ENCODE measurements at regions not wholly inside any gene's neighbourhood (a gene's known extent, or its start where the extent isn't known, plus 50 kb on each side); places are given as distances from the start of the nearest gene placed in this dataset.
A peak's percentile ranks its signal among the peaks of the same experiment; 100 is the strongest.

DNA sequence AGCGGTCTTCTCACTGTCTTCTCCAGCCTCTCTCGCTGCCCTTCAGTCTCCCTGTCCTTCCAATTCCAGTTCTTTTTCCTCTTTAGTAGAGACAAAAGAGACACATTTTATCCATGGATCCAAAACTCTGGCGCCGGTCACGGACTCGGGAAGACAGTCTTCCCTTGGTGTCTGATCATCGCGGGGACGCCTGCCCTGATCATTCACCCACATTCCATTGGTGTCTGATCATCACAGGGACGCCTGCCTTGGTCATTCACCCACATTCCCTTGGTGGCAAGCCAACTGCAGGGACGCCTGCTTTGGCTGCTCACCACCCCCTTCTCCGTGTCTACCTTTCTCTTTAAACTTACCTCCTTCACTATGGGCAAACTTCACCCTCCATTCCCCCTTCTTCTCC, 619.5 kb downstream of the RERGL start:
- H3K27ac Mint-ChIP-seq (ENCODE audit: unreplicated experiment), result no peak overlapping the region
- TF ChIP-seq, protein P1, sequence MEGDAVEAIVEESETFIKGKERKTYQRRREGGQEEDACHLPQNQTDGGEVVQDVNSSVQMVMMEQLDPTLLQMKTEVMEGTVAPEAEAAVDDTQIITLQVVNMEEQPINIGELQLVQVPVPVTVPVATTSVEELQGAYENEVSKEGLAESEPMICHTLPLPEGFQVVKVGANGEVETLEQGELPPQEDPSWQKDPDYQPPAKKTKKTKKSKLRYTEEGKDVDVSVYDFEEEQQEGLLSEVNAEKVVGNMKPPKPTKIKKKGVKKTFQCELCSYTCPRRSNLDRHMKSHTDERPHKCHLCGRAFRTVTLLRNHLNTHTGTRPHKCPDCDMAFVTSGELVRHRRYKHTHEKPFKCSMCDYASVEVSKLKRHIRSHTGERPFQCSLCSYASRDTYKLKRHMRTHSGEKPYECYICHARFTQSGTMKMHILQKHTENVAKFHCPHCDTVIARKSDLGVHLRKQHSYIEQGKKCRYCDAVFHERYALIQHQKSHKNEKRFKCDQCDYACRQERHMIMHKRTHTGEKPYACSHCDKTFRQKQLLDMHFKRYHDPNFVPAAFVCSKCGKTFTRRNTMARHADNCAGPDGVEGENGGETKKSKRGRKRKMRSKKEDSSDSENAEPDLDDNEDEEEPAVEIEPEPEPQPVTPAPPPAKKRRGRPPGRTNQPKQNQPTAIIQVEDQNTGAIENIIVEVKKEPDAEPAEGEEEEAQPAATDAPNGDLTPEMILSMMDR (IDR thresholded peaks at IDR 0.05), result no peak
- no peaks in the 10 kb centered on the region for H3K36me3 Mint-ChIP-seq (ENCODE audit: low read depth)
- no peaks in the 10 kb centered on the region for H3K9me3 Mint-ChIP-seq (ENCODE audit: low read depth)
- no peaks in the 10 kb centered on the region for H3K4me1 Mint-ChIP-seq (ENCODE audit: low read depth)
- peak; percentile 56 for DNase-seq (ENCODE audit: low spot score)
- H3K4me3 Mint-ChIP-seq (ENCODE audit: unreplicated experiment), result no peak overlapping the region
- no peaks in the 10 kb centered on the region for H3K27me3 Mint-ChIP-seq (ENCODE audit: low read depth)

DNA sequence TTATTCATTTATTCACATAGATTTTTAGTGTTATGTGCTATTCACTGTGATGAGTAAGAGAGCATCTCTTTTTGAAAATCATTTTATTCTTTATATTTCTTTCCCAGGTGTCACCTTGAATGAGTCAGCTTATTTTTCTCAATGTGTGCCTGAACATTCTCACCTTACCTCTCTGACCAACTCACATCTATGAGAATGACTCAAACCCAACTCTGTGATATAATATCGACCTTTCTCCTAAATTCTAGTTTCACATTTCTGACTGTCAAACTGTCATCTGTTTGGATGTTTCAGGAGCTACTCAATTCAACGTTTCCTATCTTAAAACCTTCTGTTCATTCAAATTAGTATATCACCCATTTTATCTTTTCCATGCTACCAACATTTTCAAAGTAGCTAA, 630.8 kb downstream of the RERGL start:
- no peaks in the 10 kb centered on the region for H3K4me1 Mint-ChIP-seq (ENCODE audit: low read depth)
- DNase-seq (ENCODE audit: low spot score), result no peak

DNA sequence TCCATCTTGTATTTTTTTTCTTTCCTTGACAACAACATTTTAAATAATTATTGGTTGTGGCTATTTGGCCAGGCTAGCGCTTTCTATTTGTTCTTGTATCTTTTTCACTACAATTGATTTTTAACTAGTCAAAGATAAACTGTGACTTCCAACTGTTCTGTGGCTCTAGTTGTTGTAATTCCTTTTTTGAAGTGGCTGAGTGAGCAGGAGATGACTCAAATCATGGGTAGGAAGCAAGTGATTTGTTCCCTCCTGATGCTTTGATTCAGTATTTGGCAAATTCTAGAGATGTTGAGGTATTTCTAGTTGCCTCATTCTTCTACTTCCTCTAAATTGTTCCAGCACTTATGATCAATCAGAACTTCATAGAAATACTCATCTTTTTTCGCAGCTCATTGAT, 633.5 kb downstream of the RERGL start:
- Mint-ChIP-seq H3K9me3 (ENCODE audit: low read depth) (no peaks in the 10 kb centered on the region), H3K4me3 (ENCODE audit: unreplicated experiment) (no peak overlapping the region), H3K4me1 (ENCODE audit: low read depth) (no peaks in the 10 kb centered on the region), H3K36me3 (ENCODE audit: low read depth) (no peaks in the 10 kb centered on the region), H3K27me3 (ENCODE audit: low read depth) (no peaks in the 10 kb centered on the region), H3K27ac (ENCODE audit: unreplicated experiment) (no peak overlapping the region)
- no peak for DNase-seq (ENCODE audit: low spot score)
- TF ChIP-seq, protein P1 (IDR thresholded peaks at IDR 0.05), result no peak

More for the DNA sequence above, 630.8 kb downstream of the RERGL start:
- Mint-ChIP-seq H3K27ac (ENCODE audit: unreplicated experiment) (no peak overlapping the region), H3K27me3 (ENCODE audit: low read depth) (no peaks in the 10 kb centered on the region), H3K4me3 (ENCODE audit: unreplicated experiment) (no peak overlapping the region), H3K9me3 (ENCODE audit: low read depth) (no peaks in the 10 kb centered on the region), H3K36me3 (ENCODE audit: low read depth) (no peaks in the 10 kb centered on the region)
- TF ChIP-seq, protein P1 (IDR thresholded peaks at IDR 0.05), result no peak

DNA sequence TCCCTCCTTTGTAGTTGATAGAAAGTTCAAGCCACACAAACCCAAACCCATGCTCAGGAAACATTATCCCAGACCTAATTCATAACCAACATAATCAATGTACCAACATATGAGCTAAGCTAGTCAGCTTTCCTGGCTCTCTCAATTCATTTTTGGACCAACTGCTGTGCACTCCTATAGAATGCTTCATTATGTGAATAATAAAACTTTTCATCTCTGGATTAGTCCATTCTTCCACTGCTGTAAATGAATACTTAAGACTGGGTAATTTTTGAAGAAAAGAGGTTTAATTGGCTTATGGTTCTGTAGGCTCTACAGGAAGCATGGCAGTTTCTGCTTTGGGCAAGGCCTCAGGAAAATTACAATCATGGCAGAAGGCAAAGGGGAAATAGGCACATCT, 651.9 kb downstream of the RERGL start:
- no peaks in the 10 kb centered on the region for H3K4me1 Mint-ChIP-seq (ENCODE audit: low read depth)
- H3K36me3 Mint-ChIP-seq (ENCODE audit: low read depth), result no peaks in the 10 kb centered on the region
- H3K9me3 Mint-ChIP-seq (ENCODE audit: low read depth), result peaks cover 13% of the 10 kb centered on the region
- no peak overlapping the region for H3K27ac Mint-ChIP-seq (ENCODE audit: unreplicated experiment)
- no peak for DNase-seq (ENCODE audit: low spot score)
- no peak overlapping the region for H3K4me3 Mint-ChIP-seq (ENCODE audit: unreplicated experiment)
- H3K27me3 Mint-ChIP-seq (ENCODE audit: low read depth), result no peaks in the 10 kb centered on the region
- TF ChIP-seq, protein P1 (IDR thresholded peaks at IDR 0.05), result no peak

DNA sequence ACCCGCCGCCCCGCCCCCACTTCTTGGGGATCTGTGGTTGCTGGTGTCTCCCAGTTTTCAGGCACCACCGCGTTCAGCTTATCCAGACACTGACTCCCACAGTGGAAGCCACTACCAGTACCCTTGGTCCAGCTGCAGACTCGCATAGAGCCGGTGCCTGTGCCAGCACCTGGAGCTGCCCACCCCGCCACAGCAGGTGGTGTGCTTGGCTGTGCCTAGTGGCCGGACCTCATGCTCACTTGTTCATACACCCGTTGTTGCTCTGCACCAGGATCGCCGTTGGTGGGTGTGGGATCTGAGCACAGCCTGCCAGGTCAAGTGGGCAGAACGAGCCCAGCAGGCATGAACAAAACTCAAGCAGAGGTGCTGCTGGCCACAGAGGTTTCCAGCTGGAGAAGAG, 673.2 kb downstream of the RERGL start:
- Mint-ChIP-seq H3K36me3 (ENCODE audit: low read depth) (no peaks in the 10 kb centered on the region), H3K4me1 (ENCODE audit: low read depth) (no peaks in the 10 kb centered on the region), H3K27ac (ENCODE audit: unreplicated experiment) (no peak overlapping the region), H3K4me3 (ENCODE audit: unreplicated experiment) (no peak overlapping the region), H3K27me3 (ENCODE audit: low read depth) (no peaks in the 10 kb centered on the region), H3K9me3 (ENCODE audit: low read depth) (peaks cover 10% of the 10 kb centered on the region)
- TF ChIP-seq, protein P1 (IDR thresholded peaks at IDR 0.05), result no peak
- no peak for DNase-seq (ENCODE audit: low spot score)
